ENCODE measurements at regions not wholly inside any gene's neighbourhood (a gene's known extent, or its start where the extent isn't known, plus 50 kb on each side); places are given as distances from the start of the nearest gene placed in this dataset.

DNA sequence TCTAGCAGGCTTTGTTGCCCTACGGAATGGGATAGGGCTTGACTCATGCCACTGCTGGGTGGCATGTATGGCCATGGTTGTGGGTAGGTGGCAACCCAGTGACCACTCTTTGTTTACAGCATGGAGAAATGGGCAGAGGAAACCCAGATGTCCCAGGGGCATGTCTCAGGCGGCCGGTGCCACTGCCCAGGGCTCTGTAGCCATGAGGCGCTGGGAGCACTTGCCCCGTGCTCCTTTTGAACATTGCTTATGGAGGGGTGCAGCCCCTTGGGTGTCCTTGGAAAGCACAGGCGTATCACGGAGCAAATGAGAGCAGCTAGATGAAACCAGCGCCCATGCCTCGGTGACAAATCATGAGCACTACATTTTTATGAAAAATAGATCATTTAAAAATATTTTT is 212.5 kb upstream of the ECI2 start:
- TF ChIP-seq POLR2A (IDR thresholded peaks at IDR 0.05), result no peak
- TF ChIP-seq, protein P1, sequence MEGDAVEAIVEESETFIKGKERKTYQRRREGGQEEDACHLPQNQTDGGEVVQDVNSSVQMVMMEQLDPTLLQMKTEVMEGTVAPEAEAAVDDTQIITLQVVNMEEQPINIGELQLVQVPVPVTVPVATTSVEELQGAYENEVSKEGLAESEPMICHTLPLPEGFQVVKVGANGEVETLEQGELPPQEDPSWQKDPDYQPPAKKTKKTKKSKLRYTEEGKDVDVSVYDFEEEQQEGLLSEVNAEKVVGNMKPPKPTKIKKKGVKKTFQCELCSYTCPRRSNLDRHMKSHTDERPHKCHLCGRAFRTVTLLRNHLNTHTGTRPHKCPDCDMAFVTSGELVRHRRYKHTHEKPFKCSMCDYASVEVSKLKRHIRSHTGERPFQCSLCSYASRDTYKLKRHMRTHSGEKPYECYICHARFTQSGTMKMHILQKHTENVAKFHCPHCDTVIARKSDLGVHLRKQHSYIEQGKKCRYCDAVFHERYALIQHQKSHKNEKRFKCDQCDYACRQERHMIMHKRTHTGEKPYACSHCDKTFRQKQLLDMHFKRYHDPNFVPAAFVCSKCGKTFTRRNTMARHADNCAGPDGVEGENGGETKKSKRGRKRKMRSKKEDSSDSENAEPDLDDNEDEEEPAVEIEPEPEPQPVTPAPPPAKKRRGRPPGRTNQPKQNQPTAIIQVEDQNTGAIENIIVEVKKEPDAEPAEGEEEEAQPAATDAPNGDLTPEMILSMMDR (IDR thresholded peaks at IDR 0.05), result no peak

Data from adrenal gland (tissue), 5 donors.